Prostate gland (tissue), 2 donors: ENCODE measurements at regions not wholly inside any gene's neighbourhood (a gene's known extent, or its start where the extent isn't known, plus 50 kb on each side); places are given as distances from the start of the nearest gene placed in this dataset.

Experiments used
- DNase-seq: peaks from one replicate; pipeline ENCODE4 v3.0.0-alpha.2; 2019; ENCODE audit warnings: low spot score
- H3K27ac ChIP-seq, 2 donors: fragments of 200-600 bp; sonication (generic); 2 replicates each; pipeline ENCODE4 v1.5.1; 2017 to 2019
- H3K27me3 ChIP-seq: fragments of 200-600 bp; sonication (generic); replicated peaks from 2 replicates; pipeline ENCODE4 v1.5.1; 2019; ENCODE audit not compliant: insufficient read depth
- H3K36me3 ChIP-seq, 2 donors: fragments of 200-600 bp; sonication (generic); 1 replicate in 1 of 2; 2 replicates in 1 of 2; pipeline versions ENCODE4 v1.5.1 to v1.8.1; 2017 to 2019
- H3K4me1 ChIP-seq: fragments of 200-600 bp; sonication (generic); replicated peaks from 2 replicates; pipeline ENCODE4 v1.5.1; 2019
- H3K4me3 ChIP-seq, 2 donors: fragments of 200-600 bp; sonication (generic); 2 replicates each; pipeline ENCODE4 v1.5.1; 2017 to 2019
- H3K9me3 ChIP-seq: fragments of 200-600 bp; sonication (generic); 2 replicates; pipeline ENCODE4 v1.5.1; 2017
- POLR2A ChIP-seq: fragments of 450-650 bp; IDR thresholded peaks from one replicate; pipeline ENCODE4 v1.6.1; 2016; ENCODE audit warnings: antibody characterized with exemption, mild to moderate bottlenecking
- POLR2AphosphoS5 ChIP-seq: sonication (generic); formaldehyde crosslinking; IDR thresholded peaks from one replicate; pipeline ENCODE4 v1.6.1; 2017; ENCODE audit warnings: antibody characterized with exemption
- WGBS: methylation state at CpG from one replicate; pipeline ENCODE4 v1.1.5; 2018; 5-methylcytosine and 5-hydroxymethylcytosine counted together
- intact Hi-C: fragments of 100-400 bp; cut with DNase I; formaldehyde crosslinking; loops from one replicate; pipeline ENCODE4 v1.14.2; 2022
- TF ChIP-seq, protein P1 (sequence below), 4 experiments: fragments of 200-600 bp in 2 of 4; fragments of 450-650 bp in 2 of 4; sonication (generic) in 2 of 4; IDR thresholded peaks; 1 replicate in 3 of 4; 2 replicates in 1 of 4; pipeline ENCODE4 v1.5.1; 2016 to 2019; ENCODE audit warnings: antibody characterized with exemption in 4 of 4, mild to moderate bottlenecking in 2 of 4, moderate library complexity in 2 of 4

GRCh38 chr3:8369638-8370037, 132.0 kb upstream of the LMCD1 start:
- Histone ChIP-seq H3K4me1 (no peaks in the 10 kb centered on the region), H3K27me3 (no peaks in the 10 kb centered on the region), H3K4me3 (no peak overlapping the region), H3K9me3 (no peaks in the 10 kb centered on the region), H3K27ac (no peak overlapping the region), H3K36me3 (no peaks in the 10 kb centered on the region)
- TF ChIP-seq POLR2AphosphoS5 (no peak), POLR2A (no peak)
- TF ChIP-seq, protein P1, sequence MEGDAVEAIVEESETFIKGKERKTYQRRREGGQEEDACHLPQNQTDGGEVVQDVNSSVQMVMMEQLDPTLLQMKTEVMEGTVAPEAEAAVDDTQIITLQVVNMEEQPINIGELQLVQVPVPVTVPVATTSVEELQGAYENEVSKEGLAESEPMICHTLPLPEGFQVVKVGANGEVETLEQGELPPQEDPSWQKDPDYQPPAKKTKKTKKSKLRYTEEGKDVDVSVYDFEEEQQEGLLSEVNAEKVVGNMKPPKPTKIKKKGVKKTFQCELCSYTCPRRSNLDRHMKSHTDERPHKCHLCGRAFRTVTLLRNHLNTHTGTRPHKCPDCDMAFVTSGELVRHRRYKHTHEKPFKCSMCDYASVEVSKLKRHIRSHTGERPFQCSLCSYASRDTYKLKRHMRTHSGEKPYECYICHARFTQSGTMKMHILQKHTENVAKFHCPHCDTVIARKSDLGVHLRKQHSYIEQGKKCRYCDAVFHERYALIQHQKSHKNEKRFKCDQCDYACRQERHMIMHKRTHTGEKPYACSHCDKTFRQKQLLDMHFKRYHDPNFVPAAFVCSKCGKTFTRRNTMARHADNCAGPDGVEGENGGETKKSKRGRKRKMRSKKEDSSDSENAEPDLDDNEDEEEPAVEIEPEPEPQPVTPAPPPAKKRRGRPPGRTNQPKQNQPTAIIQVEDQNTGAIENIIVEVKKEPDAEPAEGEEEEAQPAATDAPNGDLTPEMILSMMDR (IDR thresholded peaks at IDR 0.05), result no peak
- WGBS, result 71% methylated on average over 1 of the region's 1 CpG
- DNase-seq, result no peak
- intact Hi-C loops, result no loop called here

DNA sequence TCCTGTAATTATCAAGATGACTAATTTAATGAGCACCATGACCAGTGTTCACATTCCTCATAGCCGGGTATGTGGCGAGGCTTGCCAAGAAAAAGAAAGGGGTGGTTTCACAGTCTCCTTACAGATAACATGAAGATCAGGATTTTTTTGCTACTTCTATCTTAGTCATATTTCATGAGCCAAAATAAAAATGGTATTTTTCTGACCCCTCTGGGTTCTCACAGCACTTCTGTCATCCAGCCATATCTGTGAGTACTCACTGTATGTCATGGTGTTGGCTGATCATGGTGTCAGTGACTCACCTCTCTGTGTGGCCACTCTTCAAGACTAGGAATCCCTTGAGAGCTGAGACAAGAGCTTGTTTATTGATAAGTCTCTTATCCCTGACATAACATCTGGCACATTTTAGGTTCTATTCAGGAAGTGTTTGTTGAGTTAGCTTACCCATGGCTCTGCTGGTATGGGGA, 130.5 kb upstream of the LMCD1 start:
- Histone ChIP-seq H3K4me1 (no peaks in the 10 kb centered on the region), H3K27me3 (no peaks in the 10 kb centered on the region), H3K9me3 (no peaks in the 10 kb centered on the region), H3K27ac (no peak overlapping the region), H3K4me3 (no peak overlapping the region), H3K36me3 (no peaks in the 10 kb centered on the region)
- intact Hi-C loops, result no loop called here
- no peak for TF ChIP-seq POLR2A
- TF ChIP-seq POLR2AphosphoS5, result no peak
- TF ChIP-seq, protein P1 (IDR thresholded peaks at IDR 0.05), result no peak
- WGBS, result 47% methylated on average over 2 of the region's 2 CpGs
- no peak for DNase-seq

DNA sequence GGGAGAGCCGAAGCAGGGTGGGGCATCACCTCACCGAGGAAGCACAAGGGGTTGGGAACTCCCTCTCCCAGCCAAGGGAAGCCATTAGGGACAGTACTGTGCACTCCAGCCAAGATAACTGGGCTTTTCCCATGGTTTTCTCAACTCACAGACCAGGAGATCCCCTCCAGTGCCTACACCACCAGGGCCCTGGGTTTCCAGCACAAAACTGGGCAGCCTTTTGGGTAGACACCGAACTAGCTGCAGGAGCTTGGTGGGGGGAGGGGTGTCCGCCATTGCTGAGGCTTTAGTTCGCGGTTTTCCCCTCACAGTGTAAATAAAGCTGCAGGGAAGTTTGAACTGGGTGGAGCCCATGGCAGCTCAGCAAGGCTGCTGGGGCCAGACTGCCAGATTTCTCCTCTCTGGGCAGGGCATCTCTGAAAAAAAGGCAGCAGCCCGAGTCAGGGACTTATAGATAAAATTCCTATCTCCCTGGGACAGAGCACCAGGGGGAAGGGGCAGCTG, 129.6 kb upstream of the LMCD1 start:
- Histone ChIP-seq H3K4me1 (no peaks in the 10 kb centered on the region), H3K9me3 (no peaks in the 10 kb centered on the region), H3K36me3 (no peaks in the 10 kb centered on the region), H3K27ac (no peak overlapping the region), H3K27me3 (no peaks in the 10 kb centered on the region), H3K4me3 (no peak overlapping the region)
- intact Hi-C loops, result no loop called here
- TF ChIP-seq POLR2A (no peak), POLR2AphosphoS5 (no peak)
- TF ChIP-seq, protein P1 (IDR thresholded peaks at IDR 0.05), result no peak
- 42% methylated on average over 7 of the region's 7 CpGs for WGBS
- no peak for DNase-seq

DNA sequence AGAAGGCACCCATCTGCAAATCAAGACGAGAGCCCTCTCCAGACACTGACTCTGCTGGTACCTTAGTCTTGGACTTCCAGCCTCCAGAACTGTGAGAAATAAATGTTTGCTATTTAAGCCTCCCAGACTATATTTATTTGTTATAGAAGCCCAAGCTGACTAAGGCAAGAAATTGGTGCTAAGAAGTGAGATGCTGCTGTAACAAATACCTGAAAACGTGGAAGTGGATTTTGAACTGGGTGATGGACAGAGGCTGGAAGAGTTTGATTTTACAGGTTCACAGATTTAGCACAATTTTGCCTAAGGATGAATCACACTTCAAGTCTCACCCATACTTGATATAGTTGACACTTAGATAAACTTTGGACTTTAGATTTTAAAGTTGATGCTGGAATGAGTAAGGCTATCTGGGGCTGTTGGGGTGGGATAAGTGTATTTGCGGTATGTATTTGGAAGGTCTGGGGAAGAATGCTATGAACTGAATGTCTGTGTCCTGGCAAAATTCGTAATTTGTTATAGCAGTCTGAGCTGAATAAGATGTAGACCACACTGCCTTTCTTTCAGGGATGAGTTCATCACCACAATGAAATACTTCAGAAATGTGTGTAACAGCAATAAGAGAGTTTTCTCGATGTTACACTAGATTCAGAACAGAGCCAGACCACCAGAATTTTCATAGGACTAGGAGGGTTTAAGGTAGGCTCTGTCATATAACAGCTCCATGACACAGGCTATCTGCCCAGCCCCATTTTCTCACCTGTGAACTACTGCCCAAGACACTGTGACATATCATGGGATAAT, 120.5 kb upstream of the LMCD1 start:
- Histone ChIP-seq H3K36me3 (no peaks in the 10 kb centered on the region), H3K27me3 (no peaks in the 10 kb centered on the region), H3K27ac (no peak overlapping the region), H3K4me1 (no peaks in the 10 kb centered on the region), H3K9me3 (no peaks in the 10 kb centered on the region), H3K4me3 (no peak overlapping the region)
- 90% methylated on average over 5 of the region's 5 CpGs for WGBS
- TF ChIP-seq POLR2AphosphoS5, result no peak
- TF ChIP-seq, protein P1 (IDR thresholded peaks at IDR 0.05), result no peak
- no peak for TF ChIP-seq POLR2A
- no peak for DNase-seq
- intact Hi-C loops, result no loop called here
